GM21367 (cell line): ENCODE measurements at regions not wholly inside any gene's neighbourhood (a gene's known extent, or its start where the extent isn't known, plus 50 kb on each side); places are given as distances from the start of the nearest gene placed in this dataset.
"Not testable (repeated sequence)": the region's sequence is repeated elsewhere in the genome, so short reads cannot be mapped to it uniquely, and the experiment has no call there.

ENCODE experiments used
- ATAC-seq: cut with Tn5 transposase; IDR thresholded peaks from one replicate; pipeline ENCODE4 v1.9.1; 2021; ENCODE audit not compliant: unreplicated experiment

- no peak for ATAC-seq
Measured at GRCh38 chr7:12827219-12827821, 139.9 kb downstream of the ARL4A start.

- ATAC-seq, result no peak
Measured at GRCh38 chr7:12827920-12828319, 140.5 kb downstream of the ARL4A start.

DNA sequence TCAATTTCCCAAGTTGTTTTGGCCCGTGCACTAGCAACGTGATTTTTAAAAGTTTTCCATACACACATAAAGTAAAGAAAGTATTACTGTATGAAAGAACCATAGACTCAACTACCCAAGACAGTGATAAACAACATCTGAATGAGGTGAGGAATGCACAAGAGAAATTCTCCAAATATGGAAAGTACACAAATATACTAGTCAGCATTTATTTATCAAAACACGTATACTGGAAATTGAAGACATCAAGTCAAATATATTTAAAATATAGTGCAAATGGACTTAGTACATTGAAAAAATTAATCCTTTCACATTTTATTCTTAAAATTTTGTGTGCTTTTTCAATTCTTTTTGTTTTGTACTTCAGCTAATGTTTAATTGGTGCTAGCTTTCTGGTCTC lies 143.6 kb downstream of the ARL4A start:
- ATAC-seq, result no peak

GRCh38 chr7:12833829-12834228 lies 146.4 kb downstream of the ARL4A start:
- no peak for ATAC-seq

DNA sequence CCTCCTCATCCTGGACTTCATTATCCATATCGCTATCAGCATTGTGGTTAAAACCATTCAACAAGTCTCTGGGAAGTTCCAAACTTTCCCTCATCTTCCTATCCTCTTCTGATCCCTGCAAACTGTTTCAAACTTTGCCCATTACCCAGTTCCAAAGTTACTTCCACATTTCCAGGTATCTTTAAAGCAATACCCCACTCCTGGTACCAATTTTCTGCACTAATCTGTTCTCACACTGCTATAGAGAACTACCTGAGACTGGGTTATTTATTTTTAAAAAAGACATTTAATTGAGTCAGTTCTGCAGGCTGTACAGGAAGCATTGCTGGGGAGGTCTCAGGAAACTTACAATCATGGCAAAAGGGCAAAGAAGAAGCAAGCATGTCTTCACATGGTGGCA lies 147.3 kb downstream of the ARL4A start:
- no peak for ATAC-seq

DNA sequence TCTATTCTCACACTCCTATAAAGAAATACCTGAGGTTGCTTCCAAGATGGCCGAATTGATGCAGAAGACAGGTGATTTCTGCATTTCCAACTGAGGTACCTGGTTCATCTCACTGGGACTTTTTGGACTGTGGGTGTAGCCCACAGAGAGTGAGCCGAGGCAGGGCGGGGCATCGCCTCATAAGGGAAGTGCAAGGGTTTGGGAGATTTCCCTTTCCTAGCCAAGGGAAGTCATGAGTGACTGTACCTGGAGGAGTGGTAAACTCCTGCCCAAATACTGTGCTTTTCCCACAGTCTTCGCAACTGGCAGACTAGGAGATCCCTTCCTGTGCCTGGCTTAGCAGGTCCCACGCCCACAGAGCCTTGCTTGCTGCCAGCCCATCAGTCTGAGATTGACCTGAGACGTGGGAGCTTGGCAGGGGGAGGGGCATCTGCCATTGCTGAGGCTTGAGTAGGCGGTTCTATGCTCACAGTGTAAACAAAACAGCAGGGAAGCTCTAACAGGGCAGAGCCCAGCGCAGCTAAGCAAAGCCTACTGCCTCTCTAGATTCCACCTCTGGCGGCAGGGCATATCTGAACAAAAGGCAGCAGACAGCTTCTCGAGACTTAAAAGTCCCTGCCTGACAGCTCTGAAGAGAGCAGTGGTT lies 152.2 kb downstream of the ARL4A start:
- ATAC-seq, result no peak

DNA sequence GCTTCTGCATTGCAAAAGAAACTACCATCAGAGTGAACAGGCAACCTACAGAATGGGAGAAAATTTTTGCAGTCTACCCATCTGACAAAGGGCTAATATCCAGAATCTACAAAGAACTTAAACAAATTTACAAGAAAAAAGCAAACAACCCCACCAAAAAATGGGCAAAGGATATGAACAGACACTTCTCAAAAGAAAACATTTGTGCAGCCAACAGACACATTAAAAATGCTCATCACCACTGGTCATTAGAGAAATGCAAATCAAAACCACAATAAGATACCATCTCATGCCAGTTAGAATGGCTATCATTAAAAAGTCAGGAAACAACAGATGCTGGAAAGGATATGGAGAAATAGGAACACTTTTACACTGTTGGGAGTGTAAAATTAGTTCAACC lies 157.3 kb downstream of the ARL4A start:
- ATAC-seq, result not testable (repeated sequence)

DNA sequence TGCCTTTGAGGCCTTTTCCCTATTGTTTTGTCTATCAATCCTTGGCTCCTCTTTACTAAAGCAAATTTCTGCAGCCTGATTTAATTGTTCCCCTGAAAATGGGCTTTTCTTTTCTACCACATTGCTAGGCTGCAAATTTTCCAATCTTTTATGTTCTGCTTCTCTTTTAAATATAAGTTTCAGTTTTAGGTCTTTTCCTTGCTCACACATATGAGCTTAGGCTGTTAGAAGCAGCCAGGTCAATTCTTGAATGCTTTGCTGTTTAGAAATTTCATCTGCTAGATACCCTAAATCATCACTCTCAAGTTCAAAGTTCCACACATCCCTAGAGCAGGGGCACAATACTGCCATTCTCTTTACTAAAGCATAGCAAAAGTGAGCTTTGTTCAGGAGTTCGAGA lies 159.6 kb downstream of the ARL4A start:
- ATAC-seq, result no peak

- ATAC-seq, result no peak
Measured at GRCh38 chr7:12851142-12851541, 163.7 kb downstream of the ARL4A start.

GRCh38 chr7:12851841-12852240 lies 164.4 kb downstream of the ARL4A start:
- no peak for ATAC-seq

GRCh38 chr7:12855036-12855435 lies 167.6 kb downstream of the ARL4A start:
- ATAC-seq, result no peak

GRCh38 chr7:12859761-12860160 lies 172.3 kb downstream of the ARL4A start:
- no peak for ATAC-seq

GRCh38 chr7:12861070-12861469 lies 173.6 kb downstream of the ARL4A start:
- no peak for ATAC-seq

GRCh38 chr7:12862146-12862545 lies 174.7 kb downstream of the ARL4A start:
- ATAC-seq, result no peak

DNA sequence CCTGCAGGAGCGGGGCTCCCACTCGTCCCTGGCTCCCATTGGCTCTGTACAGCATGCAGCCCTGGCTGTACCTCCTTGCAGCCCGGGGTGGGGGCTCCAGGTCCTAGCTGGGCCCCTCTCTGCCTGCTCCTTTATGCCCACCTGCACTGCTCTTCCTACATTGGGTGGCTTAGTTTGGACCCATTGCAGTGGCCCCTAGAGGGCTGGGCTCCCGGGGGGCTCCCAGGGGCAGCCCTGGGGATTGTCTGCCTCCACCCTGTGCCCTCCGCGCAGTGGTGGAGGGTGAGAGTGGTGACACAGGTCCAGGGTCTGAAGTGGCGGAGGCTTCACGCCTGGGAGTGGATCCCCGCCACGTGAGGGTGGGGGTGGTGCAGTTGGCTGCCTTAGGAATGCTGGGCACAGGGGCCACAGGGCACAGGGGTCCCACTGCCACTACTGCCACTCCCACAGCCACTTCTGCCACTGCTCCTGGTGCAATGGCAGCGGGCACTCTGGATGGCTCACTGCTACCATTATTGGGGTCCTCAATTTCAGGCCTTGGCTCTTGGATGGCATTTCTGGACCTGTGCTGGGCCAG lies 177.1 kb downstream of the ARL4A start:
- ATAC-seq, result no peak

GRCh38 chr7:12865593-12865992 lies 178.2 kb downstream of the ARL4A start:
- no peak for ATAC-seq

DNA sequence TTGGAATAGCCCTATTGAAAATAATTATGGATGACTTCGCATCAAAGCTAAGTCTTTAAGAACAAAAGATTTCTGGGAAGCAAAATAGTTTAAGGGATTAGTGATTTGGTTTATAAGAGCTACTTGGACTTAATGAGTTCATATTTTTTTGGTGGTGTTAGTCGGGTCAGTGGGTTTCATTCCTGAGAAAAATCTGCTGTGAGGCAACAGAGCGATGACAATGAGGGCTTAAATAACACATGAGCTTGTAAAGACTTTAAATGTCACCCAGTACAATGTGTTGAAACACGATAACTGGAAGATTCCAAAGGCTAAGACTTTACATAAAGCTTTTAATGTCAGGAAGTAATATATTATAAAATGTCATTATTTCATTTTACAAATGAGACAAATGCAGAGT lies 178.8 kb downstream of the ARL4A start:
- no peak for ATAC-seq

DNA sequence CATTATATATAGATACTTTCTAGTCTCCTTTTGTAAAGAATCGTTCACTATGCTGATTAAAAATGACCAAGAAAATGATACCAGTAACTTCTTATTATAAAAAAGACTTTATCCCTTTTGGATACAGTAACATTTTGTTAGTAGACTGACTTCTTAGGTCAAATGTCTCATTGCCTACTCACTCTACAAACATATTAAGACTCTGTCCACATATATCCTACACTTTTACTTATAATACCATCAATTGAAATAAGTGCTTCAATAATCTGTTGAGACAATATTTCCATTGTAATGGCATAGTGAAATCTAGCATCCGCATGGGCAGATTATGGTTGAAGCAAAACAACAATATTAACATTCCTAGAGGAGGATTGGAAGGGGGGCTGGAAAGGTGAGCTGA lies 180.6 kb downstream of the ARL4A start:
- no peak for ATAC-seq

DNA sequence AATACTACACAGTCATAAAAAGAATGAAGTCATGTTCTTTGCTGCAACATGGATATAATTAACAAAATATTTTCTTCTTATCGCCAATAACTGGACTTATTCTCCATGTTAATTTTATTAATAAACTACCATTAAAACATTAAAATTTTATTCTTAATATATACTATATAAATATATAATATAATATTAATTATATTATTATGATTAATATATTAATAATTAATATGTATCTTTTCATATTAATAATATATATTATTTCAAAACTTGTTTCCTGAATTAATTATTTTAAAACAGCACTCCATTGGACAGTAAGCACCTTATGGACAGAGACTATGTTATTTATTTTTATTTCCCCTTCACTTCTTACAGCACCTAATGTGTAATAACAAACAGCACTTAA lies 182.8 kb downstream of the ARL4A start:
- ATAC-seq, result no peak

DNA sequence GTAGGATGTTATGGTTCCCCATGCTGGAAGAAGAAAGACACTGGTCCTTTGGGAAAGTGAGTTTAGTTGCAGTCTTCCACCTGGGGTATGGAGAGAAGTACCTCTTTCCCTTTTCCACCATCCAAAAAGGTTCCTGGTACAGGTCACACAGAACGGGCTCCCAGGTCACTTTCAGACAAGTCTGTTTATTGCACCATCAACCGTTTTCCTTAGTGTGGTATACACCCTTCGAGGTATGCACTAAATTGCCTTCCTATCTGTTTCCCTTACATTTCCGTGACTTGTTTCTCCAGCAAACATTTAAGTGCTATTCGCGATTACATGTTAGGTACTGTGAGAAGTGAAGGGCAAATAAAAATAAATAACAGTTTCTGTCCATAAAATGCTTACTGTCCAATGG lies 185.1 kb downstream of the ARL4A start:
- no peak for ATAC-seq

GRCh38 chr7:12873571-12873970 lies 186.1 kb downstream of the ARL4A start:
- ATAC-seq, result no peak

DNA sequence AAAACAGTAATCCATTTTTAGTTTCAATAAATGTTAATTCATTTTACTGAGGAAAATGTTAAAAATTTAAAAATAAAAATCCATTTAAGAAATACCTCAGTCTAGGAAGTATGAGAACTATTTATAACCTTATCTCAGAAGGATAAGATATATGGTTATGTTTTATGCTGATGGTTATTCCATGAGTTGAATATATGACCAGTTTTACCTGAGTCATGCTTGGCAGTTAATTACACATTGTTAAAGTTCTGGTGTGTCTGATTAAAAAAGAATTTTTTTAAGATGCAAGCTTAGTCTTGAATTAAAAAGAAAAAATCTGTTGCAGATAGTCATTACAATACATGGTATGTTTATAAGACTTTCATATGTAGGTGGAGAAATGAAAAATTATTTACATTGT lies 191.7 kb downstream of the ARL4A start:
- ATAC-seq, result no peak

DNA sequence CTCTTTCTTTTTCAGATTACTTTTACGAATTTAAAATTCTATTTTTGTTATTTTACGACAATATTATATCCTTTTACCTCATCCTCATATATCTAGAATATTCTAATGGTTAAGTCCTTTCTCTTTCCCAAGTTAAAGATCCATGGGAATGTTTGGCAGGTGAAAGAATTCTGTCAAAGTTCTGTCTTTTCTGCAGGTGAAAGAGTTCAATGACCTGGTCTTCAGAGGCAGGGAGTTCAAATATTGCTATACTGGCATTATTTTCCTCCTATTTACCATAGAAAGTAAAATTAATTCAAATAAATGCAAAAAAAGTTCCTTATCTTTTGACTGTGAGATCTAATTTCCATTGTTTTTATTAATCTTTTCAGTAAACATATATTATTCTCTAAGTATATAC lies 194.3 kb downstream of the ARL4A start:
- ATAC-seq, result no peak
